ENCODE measurements at regions not wholly inside any gene's neighbourhood (a gene's known extent, or its start where the extent isn't known, plus 50 kb on each side); places are given as distances from the start of the nearest gene placed in this dataset.
A peak's percentile ranks its signal among the peaks of the same experiment; 100 is the strongest.

GRCh38 chr6:144335311-144335861, 50.3 kb downstream of the UTRN start:
- H3K36me3 Mint-ChIP-seq (ENCODE audit: insufficient read depth) = no peaks in the 10 kb centered on the region
- H3K27me3 Mint-ChIP-seq (ENCODE audit: low read depth) = no peaks in the 10 kb centered on the region
- ATAC-seq (peak in 1 of 2 donors; percentile 4), DNase-seq (no peak)
- peaks cover 61% of the 10 kb centered on the region for H3K4me1 Mint-ChIP-seq (ENCODE audit: low read depth)
- no peaks in the 10 kb centered on the region for H3K9me3 Mint-ChIP-seq
- H3K4me3 Mint-ChIP-seq = peak overlapping the region; percentile 59

GRCh38 chr6:144335914-144336313, 50.8 kb downstream of the UTRN start:
- Mint-ChIP-seq H3K27me3 (ENCODE audit: low read depth) (no peaks in the 10 kb centered on the region), H3K9me3 (no peaks in the 10 kb centered on the region), H3K36me3 (ENCODE audit: insufficient read depth) (no peaks in the 10 kb centered on the region), H3K4me1 (ENCODE audit: low read depth) (peaks cover 66% of the 10 kb centered on the region), H3K4me3 (peak overlapping the region; percentile 59)
- DNase-seq (no peak), ATAC-seq (peak; percentile 45 to 56)

GRCh38 chr6:144336900-144337299, 51.8 kb downstream of the UTRN start:
- Mint-ChIP-seq H3K9me3 (no peaks in the 10 kb centered on the region), H3K4me1 (ENCODE audit: low read depth) (peaks cover 76% of the 10 kb centered on the region), H3K36me3 (ENCODE audit: insufficient read depth) (no peaks in the 10 kb centered on the region), H3K4me3 (peak overlapping the region; percentile 8), H3K27me3 (ENCODE audit: low read depth) (no peaks in the 10 kb centered on the region)
- ATAC-seq = no peak
- DNase-seq = no peak

- ATAC-seq (no peak), DNase-seq (no peak)
- H3K4me3 Mint-ChIP-seq = no peak overlapping the region
- H3K4me1 Mint-ChIP-seq (ENCODE audit: low read depth) = peaks cover 85% of the 10 kb centered on the region
- no peaks in the 10 kb centered on the region for H3K27me3 Mint-ChIP-seq (ENCODE audit: low read depth)
- H3K9me3 Mint-ChIP-seq = no peaks in the 10 kb centered on the region
- no peaks in the 10 kb centered on the region for H3K36me3 Mint-ChIP-seq (ENCODE audit: insufficient read depth)
Measured at GRCh38 chr6:144338474-144338873, 53.3 kb downstream of the UTRN start.

- DNase-seq (no peak), ATAC-seq (no peak)
- no peak overlapping the region for H3K4me3 Mint-ChIP-seq
- H3K9me3 Mint-ChIP-seq = no peaks in the 10 kb centered on the region
- peaks cover 86% of the 10 kb centered on the region for H3K4me1 Mint-ChIP-seq (ENCODE audit: low read depth)
- no peaks in the 10 kb centered on the region for H3K36me3 Mint-ChIP-seq (ENCODE audit: insufficient read depth)
- H3K27me3 Mint-ChIP-seq (ENCODE audit: low read depth) = no peaks in the 10 kb centered on the region
Measured at GRCh38 chr6:144338951-144339700, 54.0 kb downstream of the UTRN start.

- peaks cover 85% of the 10 kb centered on the region for H3K4me1 Mint-ChIP-seq (ENCODE audit: low read depth)
- no peak overlapping the region for H3K4me3 Mint-ChIP-seq
- DNase-seq = no peak
- ATAC-seq = no peak
- H3K27me3 Mint-ChIP-seq (ENCODE audit: low read depth) = no peaks in the 10 kb centered on the region
- no peaks in the 10 kb centered on the region for H3K36me3 Mint-ChIP-seq (ENCODE audit: insufficient read depth)
- no peaks in the 10 kb centered on the region for H3K9me3 Mint-ChIP-seq
Measured at GRCh38 chr6:144339859-144340452, 54.8 kb downstream of the UTRN start.

GRCh38 chr6:144340541-144341371, 55.6 kb downstream of the UTRN start:
- no peaks in the 10 kb centered on the region for H3K27me3 Mint-ChIP-seq (ENCODE audit: low read depth)
- no peaks in the 10 kb centered on the region for H3K36me3 Mint-ChIP-seq (ENCODE audit: insufficient read depth)
- DNase-seq (no peak), ATAC-seq (no peak)
- no peak overlapping the region for H3K4me3 Mint-ChIP-seq
- peaks cover 85% of the 10 kb centered on the region for H3K4me1 Mint-ChIP-seq (ENCODE audit: low read depth)
- no peaks in the 10 kb centered on the region for H3K9me3 Mint-ChIP-seq

GRCh38 chr6:144341831-144342527, 56.8 kb downstream of the UTRN start:
- H3K4me3 Mint-ChIP-seq = no peak overlapping the region
- no peaks in the 10 kb centered on the region for H3K27me3 Mint-ChIP-seq (ENCODE audit: low read depth)
- H3K36me3 Mint-ChIP-seq (ENCODE audit: insufficient read depth) = peaks cover 2% of the 10 kb centered on the region
- ATAC-seq (no peak), DNase-seq (no peak)
- H3K9me3 Mint-ChIP-seq = no peaks in the 10 kb centered on the region
- H3K4me1 Mint-ChIP-seq (ENCODE audit: low read depth) = peaks cover 84% of the 10 kb centered on the region

- ATAC-seq (peak; percentile 56 to 59), DNase-seq (no peak)
- H3K27me3 Mint-ChIP-seq (ENCODE audit: low read depth) = no peaks in the 10 kb centered on the region
- peaks cover 3% of the 10 kb centered on the region for H3K9me3 Mint-ChIP-seq
- H3K4me3 Mint-ChIP-seq = peak overlapping the region; percentile 90
- peaks cover 11% of the 10 kb centered on the region for H3K36me3 Mint-ChIP-seq (ENCODE audit: insufficient read depth)
- H3K4me1 Mint-ChIP-seq (ENCODE audit: low read depth) = peaks cover 86% of the 10 kb centered on the region
Measured at GRCh38 chr6:144343701-144344428, 58.7 kb downstream of the UTRN start.

GRCh38 chr6:144344646-144345045, 59.5 kb downstream of the UTRN start:
- Mint-ChIP-seq H3K4me3 (peak overlapping the region; percentile 90), H3K9me3 (peaks cover 3% of the 10 kb centered on the region), H3K4me1 (ENCODE audit: low read depth) (peaks cover 89% of the 10 kb centered on the region), H3K36me3 (ENCODE audit: insufficient read depth) (peaks cover 11% of the 10 kb centered on the region), H3K27me3 (ENCODE audit: low read depth) (no peaks in the 10 kb centered on the region)
- DNase-seq = peak; percentile 36
- peak; percentile 84 to 88 for ATAC-seq

GRCh38 chr6:144345451-144345850, 60.3 kb downstream of the UTRN start:
- Mint-ChIP-seq H3K27me3 (ENCODE audit: low read depth) (no peaks in the 10 kb centered on the region), H3K9me3 (peaks cover 3% of the 10 kb centered on the region), H3K4me1 (ENCODE audit: low read depth) (peaks cover 90% of the 10 kb centered on the region), H3K36me3 (ENCODE audit: insufficient read depth) (peaks cover 12% of the 10 kb centered on the region), H3K4me3 (peak overlapping the region; percentile 90)
- ATAC-seq (no peak), DNase-seq (no peak)

- ATAC-seq (no peak), DNase-seq (no peak)
- Mint-ChIP-seq H3K9me3 (peaks cover 3% of the 10 kb centered on the region), H3K4me3 (peak overlapping the region; percentile 77), H3K36me3 (ENCODE audit: insufficient read depth) (peaks cover 12% of the 10 kb centered on the region), H3K4me1 (ENCODE audit: low read depth) (peaks cover 90% of the 10 kb centered on the region), H3K27me3 (ENCODE audit: low read depth) (no peaks in the 10 kb centered on the region)
Measured at GRCh38 chr6:144346719-144347447, 61.7 kb downstream of the UTRN start.

- Mint-ChIP-seq H3K4me1 (ENCODE audit: low read depth) (peaks cover 90% of the 10 kb centered on the region), H3K4me3 (peak overlapping the region; percentile 77), H3K36me3 (ENCODE audit: insufficient read depth) (peaks cover 12% of the 10 kb centered on the region), H3K9me3 (peaks cover 3% of the 10 kb centered on the region), H3K27me3 (ENCODE audit: low read depth) (no peaks in the 10 kb centered on the region)
- DNase-seq (no peak), ATAC-seq (no peak)
Measured at GRCh38 chr6:144347448-144347759, 62.3 kb downstream of the UTRN start.

Data from activated T-cell treated with anti-CD3 and anti-CD28 coated beads, Interleukin-2, amount 50 U/mL, for 4 hours (primary cell).